ENCODE measurements at regions not wholly inside any gene's neighbourhood (a gene's known extent, or its start where the extent isn't known, plus 50 kb on each side); places are given as distances from the start of the nearest gene placed in this dataset.

- H3K27ac Mint-ChIP-seq, result no peak overlapping the region
Measured at GRCh38 chr20:58596244-58596643, 54.8 kb upstream of the STX16 start.

GRCh38 chr20:58595167-58595566 lies 55.9 kb upstream of the STX16 start:
- peaks cover 16% of the 10 kb centered on the region for H3K27me3 Mint-ChIP-seq (ENCODE audit: insufficient read depth)
- H3K4me3 Mint-ChIP-seq, result no peak overlapping the region
- no peak for DNase-seq
- peaks cover 16% of the 10 kb centered on the region for H3K4me1 Mint-ChIP-seq (ENCODE audit: low read depth)
- peaks cover 7% of the 10 kb centered on the region; the same call in 1 of the 2 replicates for H3K36me3 Mint-ChIP-seq (ENCODE audit: low read depth)
- TF ChIP-seq CTCF (IDR thresholded peaks at IDR 0.05), result no peak
- 0 out of 2 replicates have a peak, but pooled peaks cover 3% of the 10 kb centered on the region for H3K9me3 Mint-ChIP-seq
- no peak overlapping the region for H3K27ac Mint-ChIP-seq

More at GRCh38 chr20:58596244-58596643, 54.8 kb upstream of the STX16 start:
- peaks cover 16% of the 10 kb centered on the region for H3K27me3 Mint-ChIP-seq (ENCODE audit: insufficient read depth)
- peaks cover 7% of the 10 kb centered on the region; the same call in 1 of the 2 replicates for H3K36me3 Mint-ChIP-seq (ENCODE audit: low read depth)
- H3K9me3 Mint-ChIP-seq, result 0 out of 2 replicates have a peak, but pooled peaks cover 3% of the 10 kb centered on the region
- no peak for DNase-seq
- H3K4me3 Mint-ChIP-seq, result no peak overlapping the region
- no peak for TF ChIP-seq CTCF (IDR thresholded peaks at IDR 0.05)
- peaks cover 16% of the 10 kb centered on the region for H3K4me1 Mint-ChIP-seq (ENCODE audit: low read depth)

GRCh38 chr20:58593880-58594638 lies 57.0 kb upstream of the STX16 start:
- H3K9me3 Mint-ChIP-seq, result 0 out of 2 replicates have a peak, but pooled peaks cover 3% of the 10 kb centered on the region
- H3K27me3 Mint-ChIP-seq (ENCODE audit: insufficient read depth), result peaks cover 20% of the 10 kb centered on the region
- TF ChIP-seq CTCF (IDR thresholded peaks at IDR 0.05), result no peak
- peaks cover 7% of the 10 kb centered on the region; the same call in 1 of the 2 replicates for H3K36me3 Mint-ChIP-seq (ENCODE audit: low read depth)
- no peak overlapping the region for H3K4me3 Mint-ChIP-seq
- peaks cover 16% of the 10 kb centered on the region for H3K4me1 Mint-ChIP-seq (ENCODE audit: low read depth)
- DNase-seq, result no peak
- H3K27ac Mint-ChIP-seq, result no peak overlapping the region

- Mint-ChIP-seq H3K4me1 (ENCODE audit: low read depth) (peaks cover 4% of the 10 kb centered on the region), H3K4me3 (no peak overlapping the region), H3K27ac (no peak overlapping the region), H3K9me3 (0 out of 2 replicates have a peak, but pooled peaks cover 3% of the 10 kb centered on the region), H3K27me3 (ENCODE audit: insufficient read depth) (peaks cover 20% of the 10 kb centered on the region), H3K36me3 (ENCODE audit: low read depth) (peaks cover 7% of the 10 kb centered on the region; the same call in 1 of the 2 replicates)
- no peak for TF ChIP-seq CTCF (IDR thresholded peaks at IDR 0.05)
- DNase-seq, result no peak
Measured at GRCh38 chr20:58592076-58592695, 58.9 kb upstream of the STX16 start.

GRCh38 chr20:58590679-58591473 lies 60.2 kb upstream of the STX16 start:
- H3K4me1 Mint-ChIP-seq (ENCODE audit: low read depth), result peaks cover 7% of the 10 kb centered on the region
- H3K27ac Mint-ChIP-seq, result no peak overlapping the region
- no peak for DNase-seq
- no peak overlapping the region for H3K4me3 Mint-ChIP-seq
- H3K27me3 Mint-ChIP-seq (ENCODE audit: insufficient read depth), result peaks cover 15% of the 10 kb centered on the region
- H3K36me3 Mint-ChIP-seq (ENCODE audit: low read depth), result 0 out of 2 replicates have a peak, but pooled peaks cover under 1% of the 10 kb centered on the region
- no peaks in the 10 kb centered on the region for H3K9me3 Mint-ChIP-seq
- TF ChIP-seq CTCF (IDR thresholded peaks at IDR 0.05), result no peak
